HepG2 (cell line): ENCODE measurements at regions not wholly inside any gene's neighbourhood (a gene's known extent, or its start where the extent isn't known, plus 50 kb on each side); places are given as distances from the start of the nearest gene placed in this dataset.

Source experiments
- ATF3 ChIP-seq: sonication (generic); formaldehyde crosslinking; IDR thresholded peaks from 2 replicates; pipeline ENCODE4 v1.4.0; 2020; ENCODE audit warnings: missing genetic modification reagents
- CEBPG ChIP-seq: IDR thresholded peaks from 2 replicates; pipeline ENCODE4 v1.6.1; 2016
- ERF ChIP-seq: IDR thresholded peaks from 2 replicates; pipeline ENCODE4 v1.6.1; 2018; ENCODE audit warnings: missing biosample characterization, missing genetic modification reagents
- FIP1L1 ChIP-seq: fragments of 200-400 bp; formaldehyde crosslinking; IDR thresholded peaks from 2 replicates; pipeline ENCODE4 v1.6.1; 2018; ENCODE audit warnings: low read depth, mild to moderate bottlenecking, low read length, moderate library complexity, borderline replicate concordance; ENCODE audit not compliant: insufficient read depth
- GFI1 ChIP-seq: sonication (generic); formaldehyde crosslinking; IDR thresholded peaks from 2 replicates; pipeline ENCODE4 v1.5.0; 2020; ENCODE audit warnings: missing genetic modification reagents, mild to moderate bottlenecking, borderline replicate concordance
- IKZF1 ChIP-seq: fragments of 450-650 bp; IDR thresholded peaks from 2 replicates; pipeline ENCODE4 v1.7.1; 2016
- KIAA2018 ChIP-seq: sonication (generic); formaldehyde crosslinking; IDR thresholded peaks from 2 replicates; pipeline ENCODE4 v1.5.0; 2020; ENCODE audit warnings: mild to moderate bottlenecking, missing genetic modification reagents, borderline replicate concordance
- RBFOX2 ChIP-seq: fragments of 200-400 bp; formaldehyde crosslinking; IDR thresholded peaks from 2 replicates; pipeline ENCODE4 v1.6.1; 2017; ENCODE audit warnings: low read depth, mild to moderate bottlenecking, low read length
- SMAD9 ChIP-seq: sonication (generic); formaldehyde crosslinking; IDR thresholded peaks from 2 replicates; pipeline ENCODE4 v1.5.1; 2020; ENCODE audit warnings: mild to moderate bottlenecking, missing genetic modification reagents
- SRSF9 ChIP-seq: fragments of 200-400 bp; formaldehyde crosslinking; IDR thresholded peaks from 2 replicates; pipeline ENCODE4 v1.6.1; 2018; ENCODE audit warnings: borderline replicate concordance, mild to moderate bottlenecking, low read depth, low read length; ENCODE audit not compliant: insufficient read depth, poor library complexity, severe bottlenecking
- ZBTB34 ChIP-seq: sonication (generic); formaldehyde crosslinking; IDR thresholded peaks from 2 replicates; pipeline ENCODE4 v1.8.0; 2022; ENCODE audit warnings: mild to moderate bottlenecking, missing genetic modification reagents
- ZBTB7A ChIP-seq: sonication (generic); formaldehyde crosslinking; IDR thresholded peaks from 2 replicates; pipeline ENCODE4 v1.8.0; 2022; ENCODE audit warnings: mild to moderate bottlenecking, missing genetic modification reagents
- ZNF232 ChIP-seq: sonication (generic); formaldehyde crosslinking; IDR thresholded peaks from 2 replicates; pipeline ENCODE4 v1.4.0; 2020; ENCODE audit warnings: missing genetic modification reagents, borderline replicate concordance
- ZNF33B ChIP-seq: sonication (generic); formaldehyde crosslinking; IDR thresholded peaks from 2 replicates; pipeline ENCODE4 v1.5.1; 2020; ENCODE audit warnings: mild to moderate bottlenecking, missing genetic modification reagents
- ZNF383 ChIP-seq: sonication (generic); formaldehyde crosslinking; IDR thresholded peaks from 2 replicates; pipeline ENCODE4 v1.4.0; 2020; ENCODE audit warnings: missing genetic modification reagents, mild to moderate bottlenecking, borderline replicate concordance
- ZNF781 ChIP-seq: sonication (generic); formaldehyde crosslinking; IDR thresholded peaks from 2 replicates; pipeline ENCODE4 v1.5.1; 2020; ENCODE audit warnings: borderline replicate concordance, mild to moderate bottlenecking, missing genetic modification reagents; ENCODE audit errors: not compliant biosample characterization
- TF ChIP-seq, protein P1 (sequence below): sonication (generic); formaldehyde crosslinking; IDR thresholded peaks from 2 replicates; pipeline ENCODE4 v1.8.1; 2023; ENCODE audit warnings: missing genetic modification reagents, mild to moderate bottlenecking, borderline replicate concordance

DNA sequence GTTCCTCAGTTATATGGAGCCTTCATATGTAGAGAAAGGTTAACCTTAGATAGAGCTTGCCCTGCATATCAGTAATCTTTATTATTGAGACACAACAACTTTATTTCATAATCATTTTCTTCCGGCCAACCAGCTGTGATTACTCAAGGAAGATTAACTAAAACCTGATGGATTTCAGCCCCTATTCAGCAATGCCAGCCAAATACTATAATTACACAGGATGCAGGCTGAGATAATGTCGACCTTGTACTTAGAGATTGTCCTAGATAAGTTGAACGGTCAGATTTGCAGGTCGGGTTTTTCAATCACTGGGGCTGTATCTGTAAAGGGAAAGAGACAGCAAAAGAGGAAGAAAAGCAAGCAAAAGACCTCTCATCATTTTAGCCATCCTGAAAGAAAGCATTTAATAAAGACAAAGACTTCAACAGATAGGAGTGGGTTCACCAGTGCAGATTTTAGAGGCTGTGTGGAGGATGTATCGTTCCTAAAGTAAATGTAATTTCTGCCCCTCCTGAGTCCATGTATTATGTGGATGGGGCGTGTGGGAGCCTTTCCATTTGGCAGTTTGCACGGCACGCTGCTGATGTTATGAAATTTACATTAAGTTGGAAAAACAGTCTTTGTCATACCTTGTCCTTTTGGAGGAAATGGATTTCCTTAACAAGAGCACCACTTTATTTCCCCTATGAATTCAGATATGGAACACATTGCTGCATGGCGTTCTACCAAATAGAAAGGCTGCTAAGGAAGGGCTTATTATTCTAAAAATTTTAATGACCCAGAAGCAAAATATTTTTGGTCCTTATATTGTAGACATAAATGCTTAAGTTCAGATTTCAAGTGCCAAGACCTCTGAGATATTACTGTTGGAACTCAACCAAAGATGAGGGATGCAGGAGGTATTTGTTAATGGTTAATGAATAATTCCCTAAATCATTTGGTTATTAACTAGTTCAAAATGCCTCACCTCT is 496.7 kb downstream of the SPRY1 start (continued):
- no peak for TF ChIP-seq ZNF781 (CRISPR knock-in tag)
- no peak for TF ChIP-seq ZBTB34 (CRISPR knock-in tag)
- no peak for TF ChIP-seq RBFOX2
- no peak for TF ChIP-seq ZBTB7A (CRISPR knock-in tag)
- peak; percentile 88 for TF ChIP-seq GFI1 (CRISPR knock-in tag)
- no peak for TF ChIP-seq FIP1L1
- no peak for TF ChIP-seq IKZF1
- no peak for TF ChIP-seq ZNF383 (CRISPR knock-in tag)
- TF ChIP-seq, protein P1, sequence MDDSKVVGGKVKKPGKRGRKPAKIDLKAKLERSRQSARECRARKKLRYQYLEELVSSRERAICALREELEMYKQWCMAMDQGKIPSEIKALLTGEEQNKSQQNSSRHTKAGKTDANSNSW (CRISPR knock-in tag), result no peak
- TF ChIP-seq SRSF9, result no peak
- TF ChIP-seq ATF3 (CRISPR knock-in tag), result no peak
- TF ChIP-seq KIAA2018 (CRISPR knock-in tag), result no peak
- TF ChIP-seq CEBPG (CRISPR knock-in tag), result peak; percentile 73
- TF ChIP-seq SMAD9 (CRISPR knock-in tag), result no peak
- no peak for TF ChIP-seq ZNF33B (CRISPR knock-in tag)
- no peak for TF ChIP-seq ZNF232
- no peak for TF ChIP-seq ERF
